ENCODE measurements at regions not wholly inside any gene's neighbourhood (a gene's known extent, or its start where the extent isn't known, plus 50 kb on each side); places are given as distances from the start of the nearest gene placed in this dataset.

DNA sequence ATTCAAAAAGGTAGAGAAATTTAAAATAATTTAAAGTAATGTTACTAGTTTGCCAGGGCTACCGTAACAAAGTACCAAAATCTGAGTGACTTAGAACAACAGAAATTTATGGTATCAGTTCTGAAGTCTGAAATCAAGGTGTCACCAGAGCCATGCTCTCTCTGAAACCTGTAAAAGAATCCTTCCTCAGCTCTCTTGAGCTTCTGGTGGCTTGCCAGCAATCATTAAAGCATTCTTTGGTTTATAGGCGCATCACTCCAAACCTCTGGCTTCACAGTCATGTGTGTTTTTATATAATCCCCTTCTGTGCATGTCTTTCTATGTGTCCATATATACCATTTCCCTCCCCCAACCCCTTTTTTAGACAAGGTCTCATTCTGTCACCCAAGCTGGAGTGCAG is 220.3 kb downstream of the COX7C start:
- no peak for DNase-seq (ENCODE audit: low read depth in 1 of 2, low spot score in 1 of 2)
- no peaks in the 10 kb centered on the region for H3K9me3 ChIP-seq (ENCODE audit: low read depth)
- no peaks in the 10 kb centered on the region for H3K36me3 ChIP-seq
- no peak overlapping the region for H3K27ac ChIP-seq
- no peaks in the 10 kb centered on the region for H3K4me1 ChIP-seq (ENCODE audit: low read depth)
- TF ChIP-seq, protein P1, sequence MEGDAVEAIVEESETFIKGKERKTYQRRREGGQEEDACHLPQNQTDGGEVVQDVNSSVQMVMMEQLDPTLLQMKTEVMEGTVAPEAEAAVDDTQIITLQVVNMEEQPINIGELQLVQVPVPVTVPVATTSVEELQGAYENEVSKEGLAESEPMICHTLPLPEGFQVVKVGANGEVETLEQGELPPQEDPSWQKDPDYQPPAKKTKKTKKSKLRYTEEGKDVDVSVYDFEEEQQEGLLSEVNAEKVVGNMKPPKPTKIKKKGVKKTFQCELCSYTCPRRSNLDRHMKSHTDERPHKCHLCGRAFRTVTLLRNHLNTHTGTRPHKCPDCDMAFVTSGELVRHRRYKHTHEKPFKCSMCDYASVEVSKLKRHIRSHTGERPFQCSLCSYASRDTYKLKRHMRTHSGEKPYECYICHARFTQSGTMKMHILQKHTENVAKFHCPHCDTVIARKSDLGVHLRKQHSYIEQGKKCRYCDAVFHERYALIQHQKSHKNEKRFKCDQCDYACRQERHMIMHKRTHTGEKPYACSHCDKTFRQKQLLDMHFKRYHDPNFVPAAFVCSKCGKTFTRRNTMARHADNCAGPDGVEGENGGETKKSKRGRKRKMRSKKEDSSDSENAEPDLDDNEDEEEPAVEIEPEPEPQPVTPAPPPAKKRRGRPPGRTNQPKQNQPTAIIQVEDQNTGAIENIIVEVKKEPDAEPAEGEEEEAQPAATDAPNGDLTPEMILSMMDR (IDR thresholded peaks at IDR 0.05; ENCODE audit: low read depth, low read length): no peak
- no peaks in the 10 kb centered on the region for H3K27me3 ChIP-seq
- H3K4me3 ChIP-seq: no peak overlapping the region

DNA sequence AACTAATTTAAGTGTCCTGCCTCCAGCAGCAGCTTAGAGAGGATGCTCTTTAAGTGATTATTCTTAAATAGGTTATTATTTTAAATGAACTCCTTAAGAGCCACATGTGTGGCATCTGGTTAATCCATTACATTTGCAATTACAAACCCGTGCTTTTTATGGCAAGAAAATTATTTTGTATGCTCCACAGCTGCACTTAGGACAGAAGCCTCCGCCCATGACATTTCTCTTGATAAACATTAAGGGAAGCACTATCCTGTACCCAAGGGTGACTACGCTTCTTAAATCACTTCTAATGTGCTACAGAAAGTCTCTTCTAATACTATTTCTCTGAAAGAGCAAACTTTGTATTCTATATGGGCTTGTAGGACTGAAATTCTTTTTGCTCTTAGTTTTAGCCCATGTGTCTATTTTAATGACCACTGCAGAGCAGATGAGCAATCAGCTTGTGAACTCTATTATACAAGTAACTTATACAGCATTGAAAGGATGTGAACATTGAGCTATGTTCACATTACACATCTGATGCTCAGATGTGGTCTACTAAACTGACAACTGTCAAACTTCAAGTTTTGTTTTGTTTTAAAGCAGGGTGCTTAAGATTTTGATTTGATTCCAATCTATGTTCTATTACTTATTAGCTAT is 223.4 kb downstream of the COX7C start:
- no peak for DNase-seq (ENCODE audit: low read depth in 1 of 2, low spot score in 1 of 2)
- Histone ChIP-seq H3K4me3 (no peak overlapping the region), H3K27me3 (no peaks in the 10 kb centered on the region), H3K4me1 (ENCODE audit: low read depth) (no peaks in the 10 kb centered on the region), H3K27ac (no peak overlapping the region), H3K9me3 (ENCODE audit: low read depth) (no peaks in the 10 kb centered on the region), H3K36me3 (no peaks in the 10 kb centered on the region)
- TF ChIP-seq, protein P1 (IDR thresholded peaks at IDR 0.05; ENCODE audit: low read depth, low read length): no peak

DNA sequence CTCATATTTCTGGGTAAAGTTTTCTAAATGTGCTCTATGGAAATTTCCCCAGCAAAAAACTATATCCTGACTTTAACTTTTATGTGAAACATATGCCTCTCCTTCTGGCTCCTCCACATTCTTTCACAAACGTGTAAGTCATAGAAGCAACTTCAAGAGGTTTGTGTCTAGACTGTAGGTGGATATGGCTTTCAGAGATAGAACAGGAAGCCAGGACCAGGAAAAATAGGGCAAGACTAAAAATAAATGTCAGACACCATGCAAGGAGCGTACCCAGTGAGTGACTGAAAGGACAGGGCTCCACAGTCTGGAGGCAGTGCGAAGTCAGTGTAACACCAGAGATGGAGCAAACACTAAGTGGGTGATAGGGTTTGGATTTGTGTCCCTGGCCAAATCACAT is 240.7 kb downstream of the COX7C start:
- no peaks in the 10 kb centered on the region for H3K27me3 ChIP-seq
- H3K4me1 ChIP-seq (ENCODE audit: low read depth): peaks cover 6% of the 10 kb centered on the region
- TF ChIP-seq, protein P1 (IDR thresholded peaks at IDR 0.05; ENCODE audit: low read depth, low read length): no peak
- no peaks in the 10 kb centered on the region for H3K36me3 ChIP-seq
- H3K27ac ChIP-seq: peak overlapping the region; percentile 19
- no peak overlapping the region for H3K4me3 ChIP-seq
- H3K9me3 ChIP-seq (ENCODE audit: low read depth): no peaks in the 10 kb centered on the region
- peak in 1 of 2 donors; percentile 35 for DNase-seq (ENCODE audit: low read depth in 1 of 2, low spot score in 1 of 2)

DNA sequence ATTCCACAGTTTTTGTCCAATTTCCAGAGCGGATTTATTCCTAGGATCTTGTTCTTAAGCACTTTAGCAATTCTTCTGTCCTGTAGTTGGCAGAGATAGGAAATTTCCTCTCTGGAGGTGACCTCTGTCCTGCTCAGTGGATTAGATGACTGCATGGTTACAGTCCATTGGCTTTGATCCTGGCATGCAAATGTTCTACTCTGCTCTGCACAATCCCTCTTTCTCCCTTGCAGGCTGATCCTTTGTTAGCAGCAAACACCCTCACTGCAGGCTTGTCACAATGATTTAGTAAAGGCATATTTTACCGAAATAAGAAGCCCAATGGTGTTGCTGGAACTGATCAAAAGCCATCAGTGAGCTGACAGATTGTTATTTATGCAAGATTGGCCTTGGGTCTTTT is 243.8 kb downstream of the COX7C start:
- Histone ChIP-seq H3K4me1 (ENCODE audit: low read depth) (peaks cover 6% of the 10 kb centered on the region), H3K27me3 (no peaks in the 10 kb centered on the region), H3K9me3 (ENCODE audit: low read depth) (no peaks in the 10 kb centered on the region), H3K4me3 (no peak overlapping the region), H3K36me3 (no peaks in the 10 kb centered on the region), H3K27ac (no peak overlapping the region)
- TF ChIP-seq, protein P1 (IDR thresholded peaks at IDR 0.05; ENCODE audit: low read depth, low read length): no peak
- peak in 1 of 2 donors; percentile 32 for DNase-seq (ENCODE audit: low read depth in 1 of 2, low spot score in 1 of 2)

DNA sequence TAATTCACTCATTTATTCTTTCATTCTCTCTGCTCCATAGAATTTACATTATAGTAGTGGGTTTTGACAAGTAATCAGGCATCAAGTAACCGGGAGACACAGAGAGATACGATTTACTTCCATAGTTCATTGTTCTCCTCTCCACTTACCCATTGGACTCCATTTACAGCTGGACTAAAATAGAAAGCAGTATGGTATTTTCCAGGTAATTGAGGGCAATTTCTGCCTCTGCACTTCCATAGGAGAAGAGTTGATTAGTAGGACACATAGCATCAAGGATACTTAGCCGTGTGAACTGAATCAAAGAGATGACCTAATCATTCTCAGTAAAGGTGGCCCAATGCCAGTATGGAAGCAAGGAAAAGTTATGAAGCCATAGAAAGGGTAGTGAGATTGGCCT is 244.4 kb downstream of the COX7C start:
- TF ChIP-seq, protein P1 (IDR thresholded peaks at IDR 0.05; ENCODE audit: low read depth, low read length): no peak
- no peaks in the 10 kb centered on the region for H3K27me3 ChIP-seq
- no peak overlapping the region for H3K4me3 ChIP-seq
- no peak overlapping the region for H3K27ac ChIP-seq
- no peaks in the 10 kb centered on the region for H3K36me3 ChIP-seq
- no peak for DNase-seq (ENCODE audit: low read depth in 1 of 2, low spot score in 1 of 2)
- no peaks in the 10 kb centered on the region for H3K9me3 ChIP-seq (ENCODE audit: low read depth)
- H3K4me1 ChIP-seq (ENCODE audit: low read depth): peaks cover 6% of the 10 kb centered on the region

Measured in cardiac muscle cell (in vitro differentiated cells and primary cell).